Lower leg skin (tissue), 4 donors: ENCODE measurements at regions not wholly inside any gene's neighbourhood (a gene's known extent, or its start where the extent isn't known, plus 50 kb on each side); places are given as distances from the start of the nearest gene placed in this dataset.

ENCODE experiments used
- DNase-seq, 2 donors: peaks; one replicate each; pipeline ENCODE4 v3.0.0-alpha.2; 2019; ENCODE audit warnings: low spot score in 2 of 2
- H3K4me3 ChIP-seq: fragments of 200-600 bp; sonication (generic); 2 replicates; pipeline ENCODE4 v1.5.1; 2017; ENCODE audit warnings: mild to moderate bottlenecking, low read depth; ENCODE audit not compliant: poor library complexity, severe bottlenecking
- CTCF ChIP-seq, 3 donors: fragments of 450-650 bp; IDR thresholded peaks; one replicate each; pipeline ENCODE4 v1.5.1; 2016; ENCODE audit warnings: antibody characterized with exemption in 3 of 3, mild to moderate bottlenecking in 3 of 3, moderate library complexity in 2 of 3
- POLR2A ChIP-seq, 2 donors: fragments of 450-650 bp; IDR thresholded peaks; one replicate each; pipeline ENCODE4 v1.6.1; 2016 to 2017; ENCODE audit warnings: antibody characterized with exemption in 2 of 2, mild to moderate bottlenecking in 1 of 2, moderate library complexity in 1 of 2
- WGBS, 2 donors: methylation state at CpG; one replicate each; pipeline ENCODE4 v1.1.5; 2018; 5-methylcytosine and 5-hydroxymethylcytosine counted together
- intact Hi-C: fragments of 100-400 bp; cut with DNase I; formaldehyde crosslinking; loops from one replicate; pipeline ENCODE4 v1.15.0; 2023; ENCODE audit warnings: low total_unique reads

GRCh38 chr5:164672931-164673694, 1167.7 kb downstream of the MAT2B start:
- WGBS, 2 donors = 56 to 65% methylated on average over 3 of the region's 3 CpGs
- TF ChIP-seq CTCF (IDR thresholded peaks at IDR 0.05) (no peak), POLR2A (IDR thresholded peaks at IDR 0.05) (no peak)
- intact Hi-C loops = no loop called here
- no peak overlapping the region for H3K4me3 ChIP-seq
- DNase-seq = no peak

- intact Hi-C loops = no loop called here
- no peak for DNase-seq
- H3K4me3 ChIP-seq = no peak overlapping the region
- no peak for TF ChIP-seq CTCF (IDR thresholded peaks at IDR 0.05)
- TF ChIP-seq POLR2A (IDR thresholded peaks at IDR 0.05) = no peak
Observed at GRCh38 chr5:164679461-164679860, 1174.0 kb downstream of the MAT2B start.

GRCh38 chr5:164680216-164680615, 1174.8 kb downstream of the MAT2B start:
- no peak for DNase-seq
- intact Hi-C loops = no loop called here
- no peak for TF ChIP-seq CTCF (IDR thresholded peaks at IDR 0.05)
- TF ChIP-seq POLR2A (IDR thresholded peaks at IDR 0.05) = no peak
- no peak overlapping the region for H3K4me3 ChIP-seq

GRCh38 chr5:164680812-164681520, 1175.5 kb downstream of the MAT2B start:
- no peak for TF ChIP-seq CTCF (IDR thresholded peaks at IDR 0.05)
- no peak for TF ChIP-seq POLR2A (IDR thresholded peaks at IDR 0.05)
- H3K4me3 ChIP-seq = no peak overlapping the region
- WGBS, 2 donors = 60 to 67% methylated on average over 5 of the region's 5 CpGs
- DNase-seq = no peak
- intact Hi-C loops = no loop called here

- no peak overlapping the region for H3K4me3 ChIP-seq
- intact Hi-C loops = no loop called here
- no peak for DNase-seq
- TF ChIP-seq CTCF (IDR thresholded peaks at IDR 0.05) (no peak), POLR2A (IDR thresholded peaks at IDR 0.05) (no peak)
Observed at GRCh38 chr5:164687391-164687790, 1182.0 kb downstream of the MAT2B start.
